HG03025 (cell line): ENCODE measurements at regions not wholly inside any gene's neighbourhood (a gene's known extent, or its start where the extent isn't known, plus 50 kb on each side); places are given as distances from the start of the nearest gene placed in this dataset.
"Not testable (repeated sequence)": the region's sequence is repeated elsewhere in the genome, so short reads cannot be mapped to it uniquely, and the experiment has no call there.

Experiments used
- ATAC-seq: cut with Tn5 transposase; IDR thresholded peaks from one replicate; pipeline ENCODE4 v1.9.1; 2021; ENCODE audit warnings: mild to moderate bottlenecking, moderate library complexity; ENCODE audit not compliant: unreplicated experiment, low FRiP score

DNA sequence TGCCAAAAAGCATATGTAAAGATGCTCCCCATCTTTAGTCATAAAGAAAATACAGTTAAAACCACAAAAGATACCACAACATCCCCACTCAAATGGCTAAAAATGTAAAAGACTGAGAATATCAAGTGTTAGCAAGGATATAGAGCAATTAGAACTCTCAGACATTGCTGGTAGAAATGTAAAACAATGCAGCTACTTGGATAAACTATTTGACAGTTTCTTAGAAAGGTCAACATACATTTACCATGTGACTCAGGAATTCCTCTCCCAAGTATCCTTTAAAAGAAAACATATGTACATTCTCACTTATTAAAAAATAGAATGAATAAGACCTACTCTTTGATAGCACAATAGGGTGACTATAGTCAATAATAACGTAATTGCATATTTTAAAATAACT is 173.7 kb downstream of the HNRNPD start:
- no peak for ATAC-seq

DNA sequence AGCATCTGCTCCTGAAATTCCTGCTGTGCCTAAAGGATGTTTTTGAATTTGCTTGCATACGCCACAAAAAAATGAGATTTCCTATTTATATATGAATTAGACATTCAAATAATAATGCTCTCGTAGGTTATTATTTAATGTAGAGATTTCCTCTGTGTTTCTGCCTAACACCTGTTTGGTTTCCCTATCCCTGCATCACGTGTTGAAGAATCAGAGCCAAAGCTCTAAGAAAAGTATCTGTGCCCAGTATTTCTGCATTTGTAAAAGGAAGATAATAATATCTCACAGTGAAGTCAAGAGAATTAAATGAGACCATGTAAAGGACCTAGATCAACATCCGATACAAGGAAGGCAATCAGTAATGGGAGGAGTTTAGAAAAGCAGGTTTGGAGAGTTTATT is 179.5 kb downstream of the HNRNPD start:
- ATAC-seq = no peak

DNA sequence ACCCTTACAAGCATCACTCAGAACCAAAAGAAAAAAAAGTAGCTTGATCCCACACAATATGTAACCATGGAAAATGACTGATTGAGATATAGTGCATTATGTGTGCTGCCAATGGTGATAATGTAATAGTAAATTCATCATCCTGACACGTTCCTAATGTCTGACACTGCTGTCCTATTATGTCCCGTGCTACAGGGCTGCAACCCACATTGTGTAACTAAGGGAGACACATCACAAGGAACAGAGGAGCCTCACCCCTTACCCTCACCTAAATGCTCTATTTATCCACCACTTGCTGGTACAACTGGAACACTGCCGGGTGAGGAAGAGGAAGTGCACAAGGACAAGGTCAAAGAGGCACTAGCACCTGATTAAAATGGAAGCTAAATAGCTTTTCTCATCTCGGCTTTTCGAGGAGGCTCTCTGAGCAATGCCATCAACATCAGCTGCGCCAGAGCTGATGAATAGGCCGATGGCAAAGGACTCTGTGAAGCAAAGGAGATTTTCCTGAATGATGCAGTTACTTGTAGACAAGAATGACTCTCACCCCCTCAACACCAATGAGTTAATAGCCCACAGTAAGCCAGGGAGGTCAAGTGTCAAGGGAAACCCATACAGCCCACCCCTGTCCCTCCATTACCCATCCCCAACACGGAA is 181.6 kb downstream of the HNRNPD start:
- no peak for ATAC-seq

DNA sequence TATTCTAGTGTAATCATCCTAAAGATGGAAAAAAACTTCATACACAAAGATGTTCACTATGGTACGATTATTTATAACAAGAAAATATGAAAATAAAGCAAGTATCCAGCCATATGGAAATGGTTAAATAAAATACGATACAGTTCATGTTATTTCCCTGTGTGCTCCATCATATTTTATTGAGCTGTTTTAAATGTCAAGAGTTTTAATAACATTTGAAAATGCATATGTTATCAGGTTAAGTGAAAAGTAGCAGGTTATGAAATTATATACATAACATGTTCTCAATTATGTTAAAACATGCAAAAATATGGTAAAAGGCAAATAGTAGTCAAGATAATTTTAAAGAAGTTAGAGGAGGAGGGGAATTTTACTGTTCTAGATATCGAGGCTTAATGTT is 192.0 kb downstream of the HNRNPD start:
- no peak for ATAC-seq

DNA sequence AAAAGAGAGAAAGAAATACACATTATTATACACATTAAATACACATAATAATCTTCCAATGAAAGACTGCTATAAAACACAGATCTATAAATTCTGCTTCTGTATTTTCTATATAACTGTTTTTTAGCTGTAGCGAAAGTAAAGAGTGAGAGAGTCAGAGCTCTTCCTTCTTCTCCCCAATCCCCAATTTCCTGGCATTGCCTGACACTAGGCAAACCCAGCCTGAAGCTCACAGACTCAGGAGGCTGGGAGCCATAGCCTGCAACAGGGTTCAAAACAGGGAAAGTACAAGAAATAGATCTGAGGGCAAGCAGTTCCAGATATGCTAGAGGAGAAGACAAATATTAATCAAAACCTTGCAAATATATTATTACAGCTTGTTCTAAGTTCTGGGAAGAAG is 201.6 kb downstream of the HNRNPD start:
- no peak for ATAC-seq

DNA sequence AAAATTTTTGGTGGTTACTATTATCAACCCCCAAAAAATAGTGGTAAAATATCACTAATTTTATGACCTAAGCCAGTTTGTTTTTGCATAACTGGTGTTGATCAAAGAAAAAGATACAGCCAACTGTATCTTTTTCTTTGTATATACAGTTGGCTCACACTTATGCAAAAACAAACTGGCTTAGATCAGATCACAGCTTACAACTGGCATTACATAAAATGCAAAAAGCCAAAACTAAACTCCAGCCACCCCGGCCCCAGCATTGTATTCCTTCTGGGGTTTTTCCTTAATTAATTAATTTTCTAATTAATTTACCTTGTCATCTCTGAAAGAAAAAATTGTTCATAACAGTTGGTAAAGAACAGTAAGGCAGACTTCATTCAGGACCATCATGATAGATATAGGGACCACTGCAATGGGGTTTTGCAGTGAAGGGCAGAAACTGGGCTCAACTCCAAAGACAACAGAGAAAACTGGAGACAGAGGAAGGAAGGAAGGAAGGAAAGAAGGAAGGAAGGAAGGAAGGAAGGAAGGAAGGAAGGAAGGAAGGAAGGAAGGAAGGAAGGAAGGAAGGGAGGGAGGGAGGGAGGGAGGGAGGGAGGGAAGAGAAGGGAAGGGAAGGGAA is 202.1 kb downstream of the HNRNPD start:
- no peak for ATAC-seq

DNA sequence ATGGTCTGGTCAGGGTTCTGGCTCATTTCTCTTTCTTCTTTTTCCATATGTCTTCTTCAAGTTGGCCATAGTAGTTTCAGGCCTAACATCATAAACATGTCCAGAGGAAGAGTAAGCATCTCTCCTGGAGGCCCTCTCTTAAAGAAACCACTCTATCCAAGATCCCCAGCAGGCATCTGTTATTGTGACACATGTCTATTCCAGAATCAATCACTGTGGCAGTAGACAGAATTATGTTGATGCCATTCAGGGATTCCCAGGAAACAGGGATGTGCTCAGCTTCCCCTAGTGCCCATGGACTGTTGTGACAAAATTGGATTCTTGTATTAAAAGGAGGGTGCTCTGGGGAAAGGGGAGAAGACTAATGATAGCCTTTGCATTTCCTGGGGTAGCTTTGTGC is 224.0 kb downstream of the HNRNPD start:
- ATAC-seq = no peak

DNA sequence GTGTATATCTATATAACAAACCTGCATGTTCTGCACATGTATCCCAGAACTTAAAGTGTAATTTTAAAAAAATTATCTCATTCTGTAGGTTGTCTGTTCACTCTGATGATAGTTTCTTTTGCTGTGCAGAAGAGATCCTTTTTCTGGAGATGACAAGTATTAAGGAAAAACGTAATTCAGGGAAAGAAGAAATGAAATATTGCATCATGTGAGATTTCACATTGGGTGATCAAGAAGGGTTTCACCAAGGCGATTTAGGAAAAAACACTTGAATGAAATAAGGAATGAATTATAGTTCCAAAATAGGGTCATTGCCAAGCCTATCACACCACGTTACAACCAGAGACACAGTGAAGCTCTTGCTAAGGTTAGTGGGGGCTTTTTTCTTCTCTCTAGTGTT is 227.9 kb downstream of the HNRNPD start:
- no peak for ATAC-seq

DNA sequence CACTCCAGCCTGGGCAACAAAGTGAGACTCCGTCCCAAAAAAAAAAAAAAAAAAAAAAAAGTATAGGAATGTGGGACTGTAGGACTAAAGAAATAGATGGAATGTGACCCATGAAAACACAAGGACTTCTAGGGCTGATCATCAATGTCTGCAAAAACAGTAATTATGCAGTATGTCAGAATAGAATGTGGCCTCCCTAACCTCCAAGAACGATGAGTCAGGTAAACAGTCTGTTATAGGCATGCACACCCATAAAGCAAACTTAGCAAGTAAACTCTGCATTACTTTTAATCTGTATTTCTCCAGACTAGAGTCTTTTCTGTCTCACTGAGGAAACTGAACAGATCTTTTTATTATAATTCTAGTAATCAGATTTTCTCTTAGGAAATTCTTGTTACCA is 233.4 kb downstream of the HNRNPD start:
- no peak for ATAC-seq

DNA sequence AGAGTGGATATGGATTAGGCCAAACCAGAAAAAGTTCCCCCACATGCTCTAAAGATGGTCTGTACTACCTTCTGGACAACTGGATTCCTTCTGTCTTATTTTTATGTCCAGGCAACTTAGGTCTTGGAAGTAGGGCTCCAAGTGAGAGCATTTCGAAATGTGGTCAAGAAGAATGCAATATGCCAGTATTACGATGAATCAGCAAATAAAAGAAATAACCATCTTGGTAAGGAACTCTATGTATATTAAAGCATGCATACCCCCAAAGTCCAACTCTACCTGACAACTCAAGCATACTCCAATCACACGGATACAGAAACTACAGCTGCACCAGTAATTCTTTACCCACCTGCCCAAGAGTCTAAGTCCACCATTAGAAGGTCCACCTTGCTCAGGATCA is 234.5 kb downstream of the HNRNPD start:
- no peak for ATAC-seq

DNA sequence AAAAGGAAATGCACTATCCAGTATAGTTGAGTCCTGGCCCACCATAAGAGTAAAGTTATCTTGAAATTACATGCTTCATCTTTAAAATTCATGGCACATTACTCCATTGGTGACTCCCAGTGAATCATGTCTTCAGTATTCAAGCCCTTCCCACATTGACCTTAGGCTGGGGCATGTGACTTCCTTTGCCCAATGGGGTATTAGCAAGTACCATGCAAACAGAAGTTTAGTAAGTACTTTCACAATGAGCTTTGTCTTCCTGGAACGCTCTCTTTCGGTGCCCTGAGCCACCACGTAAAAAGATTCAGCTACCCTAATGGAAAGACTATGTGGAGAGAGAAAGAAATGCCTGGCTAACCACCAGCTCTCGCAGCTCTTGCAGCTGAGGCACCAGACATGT is 235.4 kb downstream of the HNRNPD start:
- ATAC-seq = no peak

DNA sequence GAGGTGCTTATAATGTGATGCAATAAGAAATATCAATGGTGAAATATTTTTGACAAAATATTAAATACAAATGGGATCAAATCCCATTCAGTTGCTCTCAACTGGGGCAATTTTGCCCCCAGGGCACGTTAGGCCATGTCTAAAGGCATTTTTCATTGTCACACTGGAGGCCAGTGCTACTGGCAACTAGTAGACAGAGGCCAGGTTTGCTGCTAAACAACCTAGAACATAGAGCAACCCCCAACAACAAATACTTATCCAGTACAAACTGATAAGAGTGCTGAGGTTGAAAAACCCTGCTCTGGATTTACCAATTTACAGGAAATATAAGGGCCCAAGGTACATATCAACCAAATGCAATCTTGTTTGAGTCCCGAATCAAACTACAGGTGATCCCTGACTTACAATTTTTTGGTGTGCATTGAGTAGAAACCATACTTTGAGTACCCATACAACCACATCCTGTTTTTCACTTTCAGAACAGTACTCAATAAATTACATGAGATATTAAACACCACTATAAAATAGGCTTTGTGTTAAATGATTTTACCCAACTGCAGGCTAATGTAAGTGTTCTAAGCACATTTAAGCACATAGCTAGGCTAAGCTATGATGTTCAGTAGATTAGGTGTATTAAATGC is 237.5 kb downstream of the HNRNPD start:
- no peak for ATAC-seq

DNA sequence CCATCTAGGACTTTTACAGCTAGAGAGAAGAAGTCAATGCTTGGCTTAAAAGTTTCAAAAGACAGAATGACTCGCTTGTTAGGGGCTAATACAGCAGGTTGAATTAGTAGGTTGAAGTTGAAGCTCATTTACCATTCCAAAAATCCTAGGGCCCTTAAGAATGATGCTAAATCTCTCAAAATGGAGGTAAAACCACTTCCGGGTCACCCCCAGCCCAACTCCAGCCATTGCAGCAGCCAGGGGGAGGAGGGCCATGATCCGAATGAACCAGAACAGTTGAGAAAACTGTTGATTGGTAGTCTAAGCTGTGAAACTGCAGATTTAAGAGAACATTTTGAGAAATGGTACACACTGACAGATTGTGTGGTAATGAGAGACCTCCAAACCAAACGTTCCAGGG is 245.4 kb downstream of the HNRNPD start:
- no peak for ATAC-seq

DNA sequence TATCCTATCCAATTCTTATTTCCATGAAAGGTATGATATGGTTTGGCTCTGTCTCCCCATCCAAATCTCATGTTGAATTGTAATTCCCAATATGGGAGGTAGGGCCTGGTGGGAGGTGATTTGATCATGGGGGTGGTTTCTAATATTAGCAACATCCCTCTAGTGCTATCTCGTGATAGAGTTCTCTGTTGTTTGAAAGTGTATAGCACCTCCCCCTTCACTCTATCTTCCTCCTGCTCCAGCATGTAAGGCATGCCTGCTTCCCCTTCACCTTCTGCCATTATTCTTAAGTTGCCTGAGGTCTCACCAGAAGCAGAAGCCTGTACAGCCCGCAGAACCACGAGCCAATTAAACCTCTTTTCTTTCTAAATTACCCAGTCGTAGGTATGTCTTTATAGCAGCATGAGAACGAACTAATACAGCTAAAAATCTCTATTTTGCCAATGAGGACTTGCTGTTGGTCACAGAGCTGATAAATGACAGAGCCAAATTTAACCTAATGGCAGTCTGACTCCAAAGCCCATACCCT is 247.2 kb downstream of the HNRNPD start:
- ATAC-seq = no peak

DNA sequence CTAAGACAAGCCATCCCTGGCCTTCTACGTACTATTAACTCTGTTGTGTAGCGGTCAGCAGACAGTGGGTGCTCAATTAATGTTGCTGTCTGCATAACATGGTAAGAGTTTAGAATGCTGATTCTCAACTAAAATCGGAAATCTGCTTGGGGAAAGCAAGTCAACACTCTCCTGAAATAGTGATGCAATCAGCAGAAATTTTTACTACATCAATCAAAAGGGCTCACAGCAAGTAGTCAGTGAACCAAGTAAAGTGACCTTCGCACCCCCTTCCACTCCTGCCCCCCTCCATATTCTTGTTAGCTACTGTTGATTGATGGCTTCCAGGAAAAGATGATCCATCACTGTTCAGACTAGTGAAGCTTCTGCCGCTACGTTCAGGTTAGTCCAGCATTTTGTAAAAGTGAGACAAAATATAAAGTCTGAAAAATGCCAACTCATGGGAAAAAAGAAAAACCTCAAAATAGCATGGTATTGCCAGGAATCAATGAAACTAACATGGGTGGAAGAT is 247.9 kb downstream of the HNRNPD start:
- no peak for ATAC-seq

DNA sequence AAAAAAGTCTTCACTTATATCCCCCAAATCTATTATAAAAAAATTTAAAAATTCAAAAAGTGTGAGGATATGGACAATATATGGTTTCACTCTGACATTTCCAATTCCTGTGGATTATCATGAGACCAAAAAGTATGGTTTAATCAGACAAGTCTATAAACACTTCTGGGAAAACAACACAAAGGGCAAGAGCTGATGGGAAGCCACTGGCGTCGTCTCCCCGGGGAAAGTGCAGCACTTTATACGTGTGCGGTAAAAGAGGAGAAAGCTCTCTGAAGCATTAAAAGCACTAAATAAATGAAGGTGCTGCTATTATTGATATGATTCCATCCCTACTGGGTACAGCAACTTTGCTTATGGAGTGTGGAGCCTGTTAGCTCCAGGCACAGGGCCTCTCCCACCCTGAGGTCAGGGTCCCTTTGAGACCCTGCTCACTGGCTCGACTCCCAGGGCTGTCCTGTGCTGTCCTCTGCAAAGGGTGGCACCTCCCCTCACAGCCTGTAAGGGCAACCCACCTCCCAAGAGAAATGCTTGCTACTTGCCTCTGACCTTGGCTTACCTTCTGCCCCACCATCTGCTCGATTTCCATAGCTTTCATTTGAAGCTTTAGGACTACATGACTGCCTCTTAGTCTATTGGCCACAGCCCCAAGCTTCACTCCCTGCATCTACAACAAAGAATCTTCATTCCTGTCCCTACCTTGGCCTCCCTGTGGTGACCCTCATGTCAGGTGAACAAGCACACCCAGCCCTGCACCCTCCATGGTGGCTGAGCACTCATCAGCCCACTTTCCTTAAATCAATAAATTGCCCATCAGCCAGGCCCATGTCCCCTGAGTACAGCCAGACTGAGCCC is 248.6 kb downstream of the HNRNPD start:
- ATAC-seq = no peak

DNA sequence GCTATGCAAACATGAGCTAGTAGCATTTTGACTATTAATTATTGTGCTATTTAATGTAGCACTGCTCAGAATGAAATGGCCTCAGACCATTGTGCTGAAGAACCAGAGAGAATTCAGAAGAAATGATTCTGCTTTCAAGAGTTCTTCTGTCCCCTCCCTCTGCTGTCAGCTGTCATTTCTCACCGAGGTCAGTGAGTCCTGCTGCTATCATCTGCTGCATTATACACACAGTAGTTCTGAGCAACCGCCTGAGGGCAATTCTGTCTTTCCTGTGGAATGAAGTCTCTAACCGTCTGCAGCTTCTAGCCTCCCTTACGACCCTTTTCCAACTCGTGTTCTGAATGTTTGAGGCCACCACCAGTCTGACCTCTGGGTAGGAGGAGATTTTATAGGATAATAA is 249.4 kb downstream of the HNRNPD start:
- no peak for ATAC-seq

DNA sequence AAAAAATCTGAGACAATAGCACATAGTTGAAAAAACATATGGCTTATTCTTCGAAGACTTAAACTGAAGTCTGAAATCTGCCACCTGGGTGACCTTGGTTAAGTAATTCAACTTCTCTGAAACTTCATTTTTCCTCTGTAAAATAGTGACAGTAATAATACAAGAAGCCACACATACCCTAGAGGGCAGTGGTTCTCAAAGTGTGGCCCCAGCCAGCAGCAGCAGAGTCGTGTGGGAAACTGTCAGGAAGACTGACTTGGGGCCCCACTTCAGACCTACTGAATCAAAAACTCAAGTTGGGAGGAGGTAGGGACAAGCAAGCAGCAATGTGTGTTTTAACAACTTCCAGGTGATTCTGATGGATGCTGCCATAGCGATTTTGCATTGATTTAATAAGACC is 249.9 kb downstream of the HNRNPD start:
- no peak for ATAC-seq

DNA sequence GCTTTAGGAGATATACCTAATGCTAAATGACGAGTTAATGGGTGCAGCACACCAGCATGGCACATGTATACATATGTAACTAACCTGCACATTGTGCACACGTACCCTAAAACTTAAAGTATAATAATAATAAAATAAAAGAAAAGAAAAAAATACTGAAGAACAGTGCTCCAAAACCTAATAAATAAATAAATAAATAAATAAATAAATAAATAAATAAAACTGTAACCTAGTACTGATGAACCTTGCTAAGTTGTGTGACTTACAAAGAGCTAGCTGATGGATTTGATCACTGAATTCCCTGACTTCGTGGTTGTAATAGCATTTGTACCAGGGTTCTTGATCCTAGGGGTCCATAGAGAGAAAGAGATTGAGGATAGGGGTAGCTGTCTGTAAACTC is 258.6 kb downstream of the HNRNPD start:
- ATAC-seq = not testable (repeated sequence)

DNA sequence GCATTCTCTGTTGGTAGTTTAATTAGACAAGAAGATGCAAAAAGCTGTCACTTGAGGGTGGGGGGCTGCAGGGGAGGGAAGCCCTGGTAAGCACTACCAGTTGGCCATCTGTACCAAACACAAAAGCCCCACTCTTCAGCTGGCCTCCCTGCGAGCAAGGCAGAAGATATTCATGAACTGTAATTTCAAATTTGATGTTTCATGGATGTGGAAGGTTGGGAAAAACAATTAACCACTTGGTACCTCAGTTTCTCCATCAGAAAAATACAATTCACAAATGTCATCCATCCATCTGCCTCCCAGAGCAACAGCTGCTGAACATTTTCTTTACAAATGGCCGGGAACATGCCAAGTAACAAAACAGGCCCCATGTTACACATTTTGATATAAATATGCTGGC is 265.3 kb downstream of the HNRNPD start:
- ATAC-seq = no peak

DNA sequence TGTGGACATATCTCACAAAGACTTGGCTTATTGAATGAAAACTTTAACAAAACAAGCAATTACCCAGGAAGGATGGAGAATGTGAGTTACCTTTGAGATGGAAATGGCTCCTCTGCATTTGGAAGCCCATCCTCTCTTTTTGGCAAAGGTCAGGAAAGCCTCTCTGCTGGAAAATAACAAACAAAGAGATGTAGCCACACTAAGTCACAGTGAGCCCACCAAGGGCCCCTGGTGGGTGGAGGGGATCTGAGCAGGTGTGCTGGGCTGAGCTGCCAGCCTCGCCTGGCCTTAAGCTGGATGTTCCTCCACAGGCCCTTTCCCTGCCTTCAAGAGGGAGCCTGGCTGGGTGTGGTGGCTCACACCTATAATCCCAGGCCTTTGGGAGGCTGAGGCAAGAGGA is 269.2 kb downstream of the HNRNPD start:
- no peak for ATAC-seq
